ENCODE measurements at regions not wholly inside any gene's neighbourhood (a gene's known extent, or its start where the extent isn't known, plus 50 kb on each side); places are given as distances from the start of the nearest gene placed in this dataset.
A peak's percentile ranks its signal among the peaks of the same experiment; 100 is the strongest.

- Mint-ChIP-seq H3K4me1 (peaks cover 16% of the 10 kb centered on the region; the same call in 2 of the 3 replicates), H3K4me3 (no peak overlapping the region)
- ATAC-seq, result no peak; the same call in 2 of the 3 replicates
These were observed 207.4 kb downstream of the OPA1 start for GRCh38 chr3:193800138-193801043.

More at GRCh38 chr3:193800138-193801043, 207.4 kb downstream of the OPA1 start:
- Histone ChIP-seq H3K27me3 (ENCODE audit: insufficient read depth) (no peaks in the 10 kb centered on the region), H3K4me3 (no peak overlapping the region), H3K4me1 (ENCODE audit: insufficient read depth) (0 out of 2 replicates have a peak, but pooled peaks cover 3% of the 10 kb centered on the region), H4K20me1 (replicated peaks; ENCODE audit: insufficient read depth) (no peaks in the 10 kb centered on the region), H3K27ac (ENCODE audit: low read depth) (no peak overlapping the region), H3K4me2 (no peak overlapping the region), H3K9me2 (ENCODE audit: insufficient read depth) (no peaks in the 10 kb centered on the region), H3K36me3 (ENCODE audit: insufficient read depth) (no peaks in the 10 kb centered on the region), H2AFZ (no peak overlapping the region), H3K79me2 (replicated peaks; ENCODE audit: insufficient read depth) (no peaks in the 10 kb centered on the region), H3F3A (replicated peaks; ENCODE audit: low read depth) (no peaks in the 10 kb centered on the region)
- no peak overlapping the region for H3K27ac Mint-ChIP-seq
- TF ChIP-seq CTCF (conservative IDR thresholded peaks at IDR 0.05; ENCODE audit: low read depth in 2 of 2) (no peak), ZNF331 (CRISPR knock-in tag; IDR thresholded peaks at IDR 0.05; ENCODE audit: low read depth) (no peak), ZNF462 (CRISPR knock-in tag; IDR thresholded peaks at IDR 0.05) (peak; percentile 76), ETS1 (IDR thresholded peaks at IDR 0.05) (no peak), ZNF114 (CRISPR knock-in tag; IDR thresholded peaks at IDR 0.05) (no peak), EZH2 (IDR thresholded peaks at IDR 0.05; ENCODE audit: low read depth, unreplicated experiment) (no peak), POLR2AphosphoS5 (IDR thresholded peaks at IDR 0.05; ENCODE audit: low read depth) (no peak), EZH2phosphoT487 (IDR thresholded peaks at IDR 0.05; ENCODE audit: unreplicated experiment) (no peak)
- H3K27me3 Mint-ChIP-seq (ENCODE audit: insufficient read depth, low read depth, poor library complexity), result peaks cover 7% of the 10 kb centered on the region
- DNase-seq (ENCODE audit: low spot score), result no peak
- peaks cover 3% of the 10 kb centered on the region; the same call in 1 of the 3 replicates for H3K36me3 Mint-ChIP-seq (ENCODE audit: low read depth)
- H3K9me3 Mint-ChIP-seq, result peaks cover 4% of the 10 kb centered on the region; the same call in 1 of the 3 replicates
